GM20000 (cell line): ENCODE measurements at regions not wholly inside any gene's neighbourhood (a gene's known extent, or its start where the extent isn't known, plus 50 kb on each side); places are given as distances from the start of the nearest gene placed in this dataset.

Experiments
- DNase-seq: peaks from one replicate; pipeline ENCODE4 v3.0.0; 2012; ENCODE audit warnings: low spot score
- TF ChIP-seq, protein P1 (sequence below): IDR thresholded peaks from 2 replicates; pipeline ENCODE4 v1.5.1; 2012; ENCODE audit warnings: mild to moderate bottlenecking, control low read depth; ENCODE audit errors: extremely low read depth, missing control alignments

DNA sequence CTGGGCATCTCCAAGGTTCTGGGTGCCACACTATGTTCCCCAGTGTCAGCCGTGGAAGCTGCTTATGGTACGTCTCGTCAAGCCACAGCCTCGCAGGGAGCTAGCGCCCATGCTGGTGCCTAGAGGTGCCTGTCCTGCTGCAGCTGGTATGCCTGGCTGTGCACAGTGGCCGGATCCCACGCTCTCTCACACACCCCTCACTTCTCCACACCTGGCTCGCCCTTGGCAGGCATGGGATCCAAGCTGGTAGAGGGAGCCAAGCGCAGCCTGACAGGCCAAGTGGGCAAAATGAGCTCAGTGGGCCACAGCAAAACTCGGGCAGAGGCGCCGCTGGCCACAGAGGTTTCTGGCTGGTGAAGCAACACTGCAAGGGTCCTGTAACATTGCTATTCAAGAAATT lies 156.1 kb upstream of the RBMS1 start:
- DNase-seq: no peak
- TF ChIP-seq, protein P1, sequence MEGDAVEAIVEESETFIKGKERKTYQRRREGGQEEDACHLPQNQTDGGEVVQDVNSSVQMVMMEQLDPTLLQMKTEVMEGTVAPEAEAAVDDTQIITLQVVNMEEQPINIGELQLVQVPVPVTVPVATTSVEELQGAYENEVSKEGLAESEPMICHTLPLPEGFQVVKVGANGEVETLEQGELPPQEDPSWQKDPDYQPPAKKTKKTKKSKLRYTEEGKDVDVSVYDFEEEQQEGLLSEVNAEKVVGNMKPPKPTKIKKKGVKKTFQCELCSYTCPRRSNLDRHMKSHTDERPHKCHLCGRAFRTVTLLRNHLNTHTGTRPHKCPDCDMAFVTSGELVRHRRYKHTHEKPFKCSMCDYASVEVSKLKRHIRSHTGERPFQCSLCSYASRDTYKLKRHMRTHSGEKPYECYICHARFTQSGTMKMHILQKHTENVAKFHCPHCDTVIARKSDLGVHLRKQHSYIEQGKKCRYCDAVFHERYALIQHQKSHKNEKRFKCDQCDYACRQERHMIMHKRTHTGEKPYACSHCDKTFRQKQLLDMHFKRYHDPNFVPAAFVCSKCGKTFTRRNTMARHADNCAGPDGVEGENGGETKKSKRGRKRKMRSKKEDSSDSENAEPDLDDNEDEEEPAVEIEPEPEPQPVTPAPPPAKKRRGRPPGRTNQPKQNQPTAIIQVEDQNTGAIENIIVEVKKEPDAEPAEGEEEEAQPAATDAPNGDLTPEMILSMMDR: no peak

DNA sequence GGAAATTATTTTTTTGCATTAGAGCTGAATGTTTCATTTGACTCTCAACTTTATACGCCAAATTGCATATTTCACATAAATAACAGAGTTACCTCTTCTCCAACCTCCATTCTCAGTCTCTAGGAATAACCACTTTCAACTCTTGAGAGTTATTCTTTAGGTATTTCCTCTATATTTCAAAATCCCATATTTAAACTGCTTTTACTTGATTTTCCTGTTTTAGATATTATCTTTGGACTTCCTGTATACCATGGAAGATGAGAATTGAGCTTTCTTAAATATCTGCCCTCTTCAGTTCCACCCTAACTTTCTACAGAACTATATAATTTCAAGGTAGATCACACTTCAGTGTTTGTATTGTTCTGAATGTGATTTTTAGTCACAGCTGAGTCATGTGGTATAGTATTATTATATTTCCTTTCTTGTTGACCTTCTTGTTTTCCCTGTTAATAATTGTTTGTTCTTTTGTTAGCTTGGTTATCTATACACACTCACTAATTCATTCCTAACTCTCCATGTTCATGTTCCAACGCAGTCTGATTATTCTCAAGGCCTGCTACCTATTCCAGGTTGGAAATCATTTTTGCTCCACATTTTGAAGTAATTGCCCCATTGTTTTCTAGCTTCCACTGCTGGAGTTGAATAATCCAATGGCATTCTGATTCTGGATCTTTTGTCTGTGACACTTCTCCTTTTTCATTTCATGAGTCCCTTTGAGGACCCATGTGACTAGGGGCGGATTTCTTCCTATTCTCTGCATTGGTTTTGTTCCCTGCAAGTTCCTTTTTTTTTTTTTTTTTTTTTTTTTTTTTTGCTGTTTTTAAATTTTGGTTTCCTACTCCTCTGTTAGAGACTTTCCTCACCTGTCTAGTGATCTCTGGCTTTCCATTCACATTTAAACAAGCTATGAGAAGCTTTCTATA lies 156.8 kb upstream of the RBMS1 start:
- DNase-seq: no peak
- TF ChIP-seq, protein P1: no peak

DNA sequence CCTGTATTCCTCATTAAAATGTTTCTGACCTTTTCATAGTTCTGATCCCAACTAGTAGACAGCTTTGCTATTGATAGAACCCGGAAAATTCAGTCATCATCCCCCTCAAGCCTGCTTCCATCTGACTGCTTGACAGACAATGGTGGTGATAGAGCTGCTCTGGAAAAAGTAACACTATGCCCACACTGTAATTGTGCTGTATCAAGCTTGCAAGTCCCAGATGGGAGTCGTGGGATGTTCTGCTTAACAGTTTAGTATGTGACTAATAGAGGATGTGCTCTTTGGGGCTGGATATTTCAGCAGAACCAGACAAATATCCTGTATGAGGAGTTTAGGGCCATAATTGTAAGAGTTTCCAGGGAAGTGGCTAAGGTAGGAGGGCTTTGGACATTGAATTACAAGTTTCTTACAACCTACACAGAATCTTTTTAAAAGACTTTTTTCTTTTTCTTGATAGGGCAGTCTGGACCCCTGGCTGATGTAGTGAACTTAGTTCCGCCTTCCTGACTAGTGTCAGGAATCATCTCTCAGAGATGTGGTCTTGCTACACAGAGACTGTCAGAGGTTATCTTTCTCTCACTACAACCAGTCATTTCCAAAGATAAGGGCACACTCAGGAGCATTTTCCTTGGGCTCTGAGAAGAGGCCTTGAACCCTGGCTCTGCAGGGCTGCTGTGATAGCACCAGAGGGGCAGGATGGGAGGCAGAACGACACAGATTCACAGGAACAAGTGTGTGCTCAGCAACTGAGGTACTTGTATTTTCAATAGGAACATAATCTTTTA lies 158.0 kb upstream of the RBMS1 start:
- DNase-seq: no peak
- TF ChIP-seq, protein P1: no peak

DNA sequence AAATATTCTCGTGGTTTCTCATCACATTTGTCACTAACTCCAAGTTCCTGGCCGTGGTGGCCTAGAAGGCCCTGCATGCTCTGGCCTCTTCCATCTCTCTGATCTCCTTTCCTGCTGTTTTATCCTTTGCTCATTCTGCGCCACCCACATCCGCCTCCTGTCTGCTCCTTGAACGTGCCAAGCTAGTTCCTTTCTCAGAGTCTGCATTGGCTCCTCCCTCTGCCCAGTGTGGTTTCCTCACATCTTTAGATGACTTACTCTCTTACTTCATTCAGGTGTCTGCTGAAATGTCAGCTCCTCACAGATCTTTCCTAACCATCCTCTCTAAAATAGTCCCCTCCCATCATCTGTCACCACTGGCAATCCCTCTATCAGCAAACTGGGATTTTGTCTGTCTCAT lies 158.6 kb upstream of the RBMS1 start:
- TF ChIP-seq, protein P1: no peak
- DNase-seq: no peak

DNA sequence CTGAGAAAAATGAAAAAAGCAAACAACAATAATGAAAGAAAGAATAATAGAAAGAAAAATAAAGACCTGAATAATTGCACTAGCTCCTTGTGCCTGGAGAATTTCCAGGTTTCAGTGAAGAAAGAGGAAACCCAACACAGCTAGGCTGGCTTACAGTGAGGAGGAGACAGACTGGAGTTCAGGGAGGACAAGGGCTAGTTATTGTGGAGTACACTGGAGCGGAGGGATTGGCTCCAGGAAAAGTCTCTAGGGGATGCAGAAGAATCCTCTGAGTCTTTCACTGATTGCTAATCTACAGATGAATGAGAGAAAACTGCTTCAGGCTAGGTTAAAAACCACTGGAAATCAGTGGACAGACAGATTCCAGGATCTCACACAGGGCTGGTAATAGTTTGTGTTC lies 163.6 kb upstream of the RBMS1 start:
- DNase-seq: no peak

DNA sequence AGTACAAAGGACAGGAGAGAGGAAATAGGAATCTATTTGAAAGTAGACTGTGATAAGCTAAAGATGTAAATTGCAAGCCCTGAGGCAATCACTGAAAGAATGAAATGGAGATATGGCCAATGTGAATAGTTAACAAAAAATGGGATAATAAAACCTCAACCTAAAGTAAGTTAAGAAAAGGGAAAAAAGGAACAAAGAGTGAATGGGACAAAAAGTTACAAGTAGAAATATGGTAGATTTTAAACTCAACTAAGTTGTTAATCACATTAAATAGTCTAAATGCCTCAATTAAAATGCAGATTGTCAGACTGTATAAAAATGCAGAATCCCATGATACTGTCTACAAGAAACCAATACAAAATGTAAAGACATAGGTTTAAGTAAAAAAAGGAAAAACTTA lies 165.2 kb upstream of the RBMS1 start:
- TF ChIP-seq, protein P1: no peak
- no peak for DNase-seq

More for the DNA sequence above, 163.6 kb upstream of the RBMS1 start:
- TF ChIP-seq, protein P1: no peak

DNA sequence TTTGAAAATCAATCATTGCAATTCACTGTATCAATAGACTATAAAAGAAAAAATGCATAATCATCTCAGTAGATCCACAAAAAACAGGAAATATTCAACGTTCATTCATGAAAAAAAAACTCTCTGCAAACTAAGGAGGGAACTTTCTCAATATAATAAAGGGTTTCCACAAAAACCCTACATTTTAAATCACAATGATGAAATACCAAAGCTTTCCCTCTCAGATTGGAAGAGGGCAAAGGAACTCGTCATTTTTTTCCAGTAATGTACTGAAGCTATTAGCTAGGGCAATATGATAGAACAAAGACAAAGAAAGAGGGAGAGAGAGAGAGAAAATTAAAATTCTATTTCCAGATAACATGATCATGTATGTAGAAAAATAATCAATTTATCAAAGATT lies 167.1 kb upstream of the RBMS1 start:
- DNase-seq: no peak
- TF ChIP-seq, protein P1: no peak
